HG02870 (cell line): ENCODE measurements at regions not wholly inside any gene's neighbourhood (a gene's known extent, or its start where the extent isn't known, plus 50 kb on each side); places are given as distances from the start of the nearest gene placed in this dataset.
"Not testable (repeated sequence)": the region's sequence is repeated elsewhere in the genome, so short reads cannot be mapped to it uniquely, and the experiment has no call there.

Source experiments
- ATAC-seq: cut with Tn5 transposase; IDR thresholded peaks from one replicate; pipeline ENCODE4 v1.9.1; 2021; ENCODE audit warnings: mild to moderate bottlenecking, moderate library complexity; ENCODE audit not compliant: unreplicated experiment

- ATAC-seq, result not testable (repeated sequence)
Measured at GRCh38 chr15:22196423-22196822, 116.1 kb downstream of the OR4M2 start.

- ATAC-seq, result not testable (repeated sequence)
Measured at GRCh38 chr15:22200417-22200816, 120.1 kb downstream of the OR4M2 start.

GRCh38 chr15:22201993-22202659 is 121.8 kb downstream of the OR4M2 start:
- ATAC-seq, result not testable (repeated sequence)

- ATAC-seq, result not testable (repeated sequence)
Measured at GRCh38 chr15:22203208-22203607, 122.9 kb downstream of the OR4M2 start.

GRCh38 chr15:22209086-22209485 is 128.8 kb downstream of the OR4M2 start:
- ATAC-seq, result not testable (repeated sequence)

GRCh38 chr15:22222596-22222995 is 142.3 kb downstream of the OR4M2 start:
- not testable (repeated sequence) for ATAC-seq

GRCh38 chr15:22224241-22224671 is 143.9 kb downstream of the OR4M2 start:
- ATAC-seq, result no peak

GRCh38 chr15:22224961-22225360 is 144.6 kb downstream of the OR4M2 start:
- not testable (repeated sequence) for ATAC-seq

GRCh38 chr15:22226034-22226790 is 145.9 kb downstream of the OR4M2 start:
- no peak for ATAC-seq

- ATAC-seq, result no peak
Measured at GRCh38 chr15:22227411-22228100, 147.2 kb downstream of the OR4M2 start.

GRCh38 chr15:22228101-22228762 is 147.9 kb downstream of the OR4M2 start:
- ATAC-seq, result no peak

- ATAC-seq, result no peak
Measured at GRCh38 chr15:22229990-22230819, 149.9 kb downstream of the OR4M2 start.

- ATAC-seq, result no peak
Measured at GRCh38 chr15:22231603-22232002, 151.3 kb downstream of the OR4M2 start.

GRCh38 chr15:22232675-22233074 is 152.3 kb downstream of the OR4M2 start:
- ATAC-seq, result no peak

GRCh38 chr15:22235261-22235930 is 155.1 kb downstream of the OR4M2 start:
- ATAC-seq, result not testable (repeated sequence)

- ATAC-seq, result no peak
Measured at GRCh38 chr15:22236469-22236868, 156.1 kb downstream of the OR4M2 start.

- no peak for ATAC-seq
Measured at GRCh38 chr15:22237891-22238275, 157.6 kb downstream of the OR4M2 start.

GRCh38 chr15:22238276-22238958 is 158.1 kb downstream of the OR4M2 start:
- ATAC-seq, result not testable (repeated sequence)
